Chondrocyte (in vitro differentiated cells): ENCODE measurements at regions not wholly inside any gene's neighbourhood (a gene's known extent, or its start where the extent isn't known, plus 50 kb on each side); places are given as distances from the start of the nearest gene placed in this dataset.

Experiments
- DNase-seq: peaks from one replicate; pipeline ENCODE4 v3.0.0; 2021; ENCODE audit warnings: mixed read lengths, low spot score
- H3K27ac Mint-ChIP-seq: one replicate; pipeline ENCODE4 v1.8.0; 2021; ENCODE audit warnings: mild to moderate bottlenecking, moderate library complexity, mixed read lengths; ENCODE audit not compliant: unreplicated experiment
- H3K27me3 Mint-ChIP-seq: 2 replicates; pipeline ENCODE4 v1.8.0; 2021; ENCODE audit warnings: low read depth, mixed read lengths
- H3K36me3 Mint-ChIP-seq: 2 replicates; pipeline ENCODE4 v1.8.0; 2021; ENCODE audit warnings: low read depth, mixed read lengths
- H3K4me1 Mint-ChIP-seq: 2 replicates; pipeline ENCODE4 v1.8.0; 2021; ENCODE audit warnings: low read depth, mild to moderate bottlenecking, mixed read lengths
- H3K4me3 Mint-ChIP-seq: one replicate; pipeline ENCODE4 v1.8.0; 2021; ENCODE audit warnings: mild to moderate bottlenecking, moderate library complexity, mixed read lengths; ENCODE audit not compliant: unreplicated experiment
- H3K9me3 Mint-ChIP-seq: 2 replicates; pipeline ENCODE4 v1.8.0; 2021; ENCODE audit warnings: low read depth, mixed read lengths
- TF ChIP-seq, protein P1 (sequence below): fragments of 200-600 bp; sonication (generic); IDR thresholded peaks from 2 replicates; pipeline ENCODE4 v1.5.0; 2021; ENCODE audit warnings: antibody characterized with exemption, mild to moderate bottlenecking, moderate library complexity

- H3K27ac Mint-ChIP-seq, result no peak overlapping the region
- H3K36me3 Mint-ChIP-seq, result no peaks in the 10 kb centered on the region
- no peak overlapping the region for H3K4me3 Mint-ChIP-seq
- H3K27me3 Mint-ChIP-seq, result peaks cover 9% of the 10 kb centered on the region
- TF ChIP-seq, protein P1, sequence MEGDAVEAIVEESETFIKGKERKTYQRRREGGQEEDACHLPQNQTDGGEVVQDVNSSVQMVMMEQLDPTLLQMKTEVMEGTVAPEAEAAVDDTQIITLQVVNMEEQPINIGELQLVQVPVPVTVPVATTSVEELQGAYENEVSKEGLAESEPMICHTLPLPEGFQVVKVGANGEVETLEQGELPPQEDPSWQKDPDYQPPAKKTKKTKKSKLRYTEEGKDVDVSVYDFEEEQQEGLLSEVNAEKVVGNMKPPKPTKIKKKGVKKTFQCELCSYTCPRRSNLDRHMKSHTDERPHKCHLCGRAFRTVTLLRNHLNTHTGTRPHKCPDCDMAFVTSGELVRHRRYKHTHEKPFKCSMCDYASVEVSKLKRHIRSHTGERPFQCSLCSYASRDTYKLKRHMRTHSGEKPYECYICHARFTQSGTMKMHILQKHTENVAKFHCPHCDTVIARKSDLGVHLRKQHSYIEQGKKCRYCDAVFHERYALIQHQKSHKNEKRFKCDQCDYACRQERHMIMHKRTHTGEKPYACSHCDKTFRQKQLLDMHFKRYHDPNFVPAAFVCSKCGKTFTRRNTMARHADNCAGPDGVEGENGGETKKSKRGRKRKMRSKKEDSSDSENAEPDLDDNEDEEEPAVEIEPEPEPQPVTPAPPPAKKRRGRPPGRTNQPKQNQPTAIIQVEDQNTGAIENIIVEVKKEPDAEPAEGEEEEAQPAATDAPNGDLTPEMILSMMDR, result no peak
- peaks cover 22% of the 10 kb centered on the region for H3K4me1 Mint-ChIP-seq
- peak; percentile 67 for DNase-seq
- no peaks in the 10 kb centered on the region for H3K9me3 Mint-ChIP-seq
Measured at GRCh38 chr17:77826132-77826873, 132.2 kb upstream of the TNRC6C start.

DNA sequence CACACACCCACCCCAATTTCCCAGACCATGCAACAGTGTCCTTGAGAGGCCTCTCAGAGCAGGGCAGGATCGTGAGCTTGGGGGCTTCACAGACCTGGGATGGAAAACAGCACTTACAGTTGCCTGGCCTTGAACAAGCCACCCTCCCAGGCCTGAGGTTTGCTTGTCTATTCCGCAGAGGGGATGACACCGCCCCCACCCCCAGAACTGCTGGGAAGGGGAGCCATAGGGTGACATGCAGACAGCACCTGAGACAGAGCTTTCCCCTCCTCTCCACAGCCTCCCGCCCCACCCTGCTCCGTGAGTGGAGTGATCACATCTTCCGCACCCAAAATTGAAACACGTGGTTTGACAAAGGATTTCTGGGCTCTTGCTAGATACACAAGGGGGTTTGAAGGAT, 131.5 kb upstream of the TNRC6C start:
- Mint-ChIP-seq H3K36me3 (no peaks in the 10 kb centered on the region), H3K27ac (no peak overlapping the region), H3K9me3 (no peaks in the 10 kb centered on the region), H3K4me3 (no peak overlapping the region), H3K4me1 (peaks cover 29% of the 10 kb centered on the region), H3K27me3 (peaks cover 9% of the 10 kb centered on the region)
- DNase-seq, result peak; percentile 52
- TF ChIP-seq, protein P1, result no peak

- Mint-ChIP-seq H3K27me3 (peaks cover 7% of the 10 kb centered on the region), H3K4me1 (peaks cover 33% of the 10 kb centered on the region), H3K27ac (no peak overlapping the region), H3K36me3 (no peaks in the 10 kb centered on the region), H3K4me3 (no peak overlapping the region), H3K9me3 (no peaks in the 10 kb centered on the region)
- DNase-seq, result no peak
- TF ChIP-seq, protein P1, result no peak
Measured at GRCh38 chr17:77827511-77827910, 131.0 kb upstream of the TNRC6C start.

DNA sequence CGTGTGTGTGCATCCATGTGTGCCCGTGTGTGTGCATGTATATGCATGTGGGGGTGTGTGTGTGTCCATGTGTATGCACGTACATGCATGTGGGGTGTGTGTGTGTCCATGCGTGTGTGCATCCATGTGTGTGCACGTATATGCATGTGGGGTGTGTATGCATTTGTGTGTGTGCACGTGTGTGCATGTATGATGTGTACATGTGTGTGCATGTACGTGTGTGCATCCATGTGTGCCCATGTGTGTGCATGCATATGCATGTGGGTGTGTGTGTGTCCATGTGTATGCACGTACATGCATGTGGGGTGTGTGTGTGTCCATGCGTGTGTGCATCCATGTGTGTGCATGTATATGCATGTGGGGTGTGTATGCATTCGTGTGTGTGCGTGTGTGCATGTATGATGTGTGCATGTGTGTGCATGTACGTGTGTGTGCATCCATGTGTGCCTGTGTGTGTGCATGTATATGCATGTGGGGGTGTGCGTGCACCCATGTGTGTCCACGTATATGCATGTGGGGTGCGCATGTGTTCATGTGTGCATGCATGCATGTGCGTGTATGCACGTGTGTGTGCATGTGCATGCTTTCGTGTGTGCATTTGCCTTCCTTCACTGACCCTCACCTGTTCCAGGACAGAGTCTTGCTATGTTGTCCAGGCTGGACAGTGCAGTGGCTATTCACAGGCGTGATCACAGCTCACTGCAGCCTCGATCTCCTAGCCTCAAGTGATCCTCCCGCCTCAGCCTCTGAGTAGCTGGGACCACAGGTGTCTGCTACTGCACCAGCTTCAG, 129.6 kb upstream of the TNRC6C start:
- H3K9me3 Mint-ChIP-seq, result no peaks in the 10 kb centered on the region
- H3K4me3 Mint-ChIP-seq, result no peak overlapping the region
- H3K27me3 Mint-ChIP-seq, result peaks cover 6% of the 10 kb centered on the region
- TF ChIP-seq, protein P1, result no peak
- peaks cover 37% of the 10 kb centered on the region for H3K4me1 Mint-ChIP-seq
- DNase-seq, result no peak
- H3K27ac Mint-ChIP-seq, result peak overlapping the region; percentile 97
- no peaks in the 10 kb centered on the region for H3K36me3 Mint-ChIP-seq

GRCh38 chr17:77829843-77830799, 128.4 kb upstream of the TNRC6C start:
- Mint-ChIP-seq H3K27me3 (no peaks in the 10 kb centered on the region), H3K4me3 (peak overlapping the region; percentile 44), H3K27ac (peak overlapping the region; percentile 97), H3K36me3 (no peaks in the 10 kb centered on the region), H3K9me3 (no peaks in the 10 kb centered on the region), H3K4me1 (peaks cover 49% of the 10 kb centered on the region)
- no peak for DNase-seq
- TF ChIP-seq, protein P1, result no peak
